Mammary epithelial cell (primary cell): ENCODE measurements at regions not wholly inside any gene's neighbourhood (a gene's known extent, or its start where the extent isn't known, plus 50 kb on each side); places are given as distances from the start of the nearest gene placed in this dataset.

Experiments
- CTCF ChIP-seq, 2 donors: IDR thresholded peaks in 1 of 2; conservative IDR thresholded peaks in 1 of 2; 2 replicates each; pipeline ENCODE4 v1.5.1; 2011 to 2012; ENCODE audit warnings: inconsistent platforms in 2 of 2, low read length in 2 of 2, mild to moderate bottlenecking in 2 of 2, control low read depth in 1 of 2, low read depth in 1 of 2; ENCODE audit not compliant: insufficient read depth in 1 of 2; ENCODE audit errors: extremely low read depth in 1 of 2
- EZH2 ChIP-seq: IDR thresholded peaks from 2 replicates; pipeline ENCODE4 v1.6.1; 2012; ENCODE audit warnings: low read length, inconsistent platforms, borderline replicate concordance

GRCh38 chr14:105838591-105839424 is 312.4 kb downstream of the TMEM121 start:
- TF ChIP-seq CTCF (conservative IDR thresholded peaks at IDR 0.05 in 1 of 2, IDR thresholded peaks at IDR 0.05 in 1 of 2; ENCODE audit: extremely low read depth in 1 of 2, insufficient read depth in 1 of 2, low read depth in 1 of 2, low read length in 2 of 2) (no peak), EZH2 (no peak)
